ENCODE measurements at regions not wholly inside any gene's neighbourhood (a gene's known extent, or its start where the extent isn't known, plus 50 kb on each side); places are given as distances from the start of the nearest gene placed in this dataset.

DNA sequence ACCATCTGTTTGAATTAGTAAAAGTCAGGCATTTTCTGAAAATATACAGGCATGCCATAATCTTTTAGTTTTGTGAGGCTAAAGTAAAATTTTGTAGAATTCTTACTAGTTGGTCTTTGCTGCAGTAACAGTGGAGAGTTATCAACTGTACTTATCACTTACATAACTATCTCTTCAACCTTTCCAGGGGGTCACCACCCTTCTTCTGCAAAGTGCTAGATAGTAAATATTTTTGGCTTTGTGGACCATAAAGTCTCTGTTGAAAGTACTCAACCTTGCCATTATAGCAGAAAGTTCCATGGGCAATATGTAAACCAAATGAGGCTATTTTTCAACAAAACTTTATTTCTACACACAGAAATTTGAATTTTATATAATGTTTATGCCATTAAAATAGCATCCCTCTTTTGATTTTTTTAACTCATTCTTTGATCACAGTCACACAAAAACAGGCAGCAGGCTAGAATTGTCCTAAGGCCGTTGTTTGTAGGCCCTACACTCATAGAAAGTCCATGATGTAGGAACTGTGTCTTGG is 59.5 kb upstream of the KLF6 start:
- TF ChIP-seq EZH2 (IDR thresholded peaks at IDR 0.05; ENCODE audit: insufficient read depth, poor library complexity, severe bottlenecking) (no peak), EZH2phosphoT487 (IDR thresholded peaks at IDR 0.05; ENCODE audit: insufficient read depth, low read depth) (no peak)
